ENCODE measurements at regions not wholly inside any gene's neighbourhood (a gene's known extent, or its start where the extent isn't known, plus 50 kb on each side); places are given as distances from the start of the nearest gene placed in this dataset.

- TF ChIP-seq CTCF (IDR thresholded peaks at IDR 0.05), result no peak
Observed at GRCh38 chr13:109700176-109700575, 86.2 kb downstream of the IRS2 start.

GRCh38 chr13:109699628-109700071 is 86.7 kb downstream of the IRS2 start:
- TF ChIP-seq CTCF (IDR thresholded peaks at IDR 0.05), result no peak

DNA sequence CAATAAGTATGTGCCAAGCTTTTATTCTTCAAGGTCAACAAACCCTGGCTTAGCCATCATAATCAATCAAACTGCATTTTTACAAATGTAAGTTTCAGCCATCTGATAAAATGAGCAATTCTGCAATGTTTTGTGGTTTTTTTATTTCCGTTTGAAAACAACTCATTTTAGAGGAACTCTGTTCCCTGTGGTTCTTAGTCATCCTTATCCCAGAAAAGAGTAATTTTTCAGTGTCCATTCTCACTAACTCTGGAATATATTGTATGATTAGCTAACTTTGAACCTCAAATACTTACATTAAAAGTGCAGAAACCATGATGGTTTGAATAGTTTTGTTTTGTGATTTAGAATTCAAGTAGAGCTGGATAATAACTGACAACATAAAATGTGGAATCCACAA is 87.6 kb downstream of the IRS2 start:
- TF ChIP-seq CTCF (IDR thresholded peaks at IDR 0.05), result no peak

DNA sequence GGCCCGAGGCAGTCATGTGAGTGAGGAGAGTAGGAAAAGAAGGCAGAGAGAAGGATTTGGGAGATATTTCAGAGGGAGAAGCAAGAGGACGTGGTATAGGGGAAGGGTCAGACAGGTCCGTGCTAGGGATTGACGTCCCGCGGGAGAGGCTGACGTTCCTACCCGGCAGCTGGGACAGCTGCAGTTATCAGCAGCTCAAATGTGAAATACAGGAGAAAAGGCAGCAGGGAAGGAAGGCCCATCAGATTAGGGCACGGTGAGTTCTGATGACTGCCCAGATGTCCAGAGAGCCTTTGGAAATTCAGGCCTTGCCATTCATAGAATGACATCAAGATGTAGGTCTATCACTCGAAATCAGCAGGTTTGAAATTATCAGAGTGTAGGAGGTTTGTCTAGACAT is 88.4 kb downstream of the IRS2 start:
- no peak for TF ChIP-seq CTCF (IDR thresholded peaks at IDR 0.05)

DNA sequence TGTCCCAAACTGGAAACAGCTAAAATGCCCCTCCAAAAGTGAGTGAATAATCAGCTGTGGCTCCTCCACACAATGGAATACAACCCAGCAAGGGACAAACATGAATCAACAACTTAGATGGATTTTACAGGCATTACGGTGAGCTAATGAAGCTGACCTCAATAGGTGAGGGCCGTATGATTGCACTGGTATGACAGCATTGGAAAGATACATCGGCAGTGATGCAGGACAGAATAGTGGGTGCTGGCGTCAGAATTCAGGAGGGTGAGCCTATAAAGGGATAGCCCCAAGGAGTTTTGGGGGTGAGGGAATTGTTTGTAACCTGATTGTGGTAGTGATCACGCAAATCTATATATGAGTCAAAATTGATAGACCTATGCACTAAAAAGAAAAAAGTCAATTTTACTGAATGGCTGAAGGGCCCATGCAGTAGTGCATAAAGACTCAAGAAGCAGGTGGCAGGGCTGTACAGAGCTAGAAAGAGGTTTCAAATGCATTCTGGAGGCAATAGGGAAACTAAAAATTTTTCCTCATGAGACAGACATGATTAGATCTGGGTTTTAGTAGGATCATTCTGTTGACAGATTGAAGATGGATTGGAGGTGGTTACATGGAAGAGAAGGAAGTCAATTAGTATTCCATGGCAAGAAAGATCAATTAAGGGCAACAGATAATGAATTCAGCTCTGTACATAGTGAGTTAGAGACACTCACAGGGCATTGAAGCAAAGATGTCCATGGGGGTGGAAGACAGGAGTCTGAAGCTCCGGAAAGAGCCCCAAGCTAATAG is 90.8 kb downstream of the IRS2 start:
- TF ChIP-seq CTCF (IDR thresholded peaks at IDR 0.05), result no peak

- TF ChIP-seq CTCF (IDR thresholded peaks at IDR 0.05), result no peak
Observed at GRCh38 chr13:109694972-109695371, 91.4 kb downstream of the IRS2 start.

GRCh38 chr13:109693213-109693612 is 93.2 kb downstream of the IRS2 start:
- no peak for TF ChIP-seq CTCF (IDR thresholded peaks at IDR 0.05)

- no peak for TF ChIP-seq CTCF (IDR thresholded peaks at IDR 0.05)
Observed at GRCh38 chr13:109691689-109692088, 94.7 kb downstream of the IRS2 start.

Data from LNCAP (cell line).